Activated CD4-positive, alpha-beta T cell treated with anti-CD3 and anti-CD28 coated beads, Interleukin-2, amount 10 ng/mL, durations not matched to agents 7 days and 5 days (primary cell): ENCODE measurements at regions not wholly inside any gene's neighbourhood (a gene's known extent, or its start where the extent isn't known, plus 50 kb on each side); places are given as distances from the start of the nearest gene placed in this dataset.

ENCODE experiments used
- CTCF ChIA-PET: fragments of 350-600 bp; sonication (Branson Sonifier 250); formaldehyde crosslinking; loops from one replicate; lab custom pipeline; 2021; ENCODE audit warnings: antibody characterized with exemption; lab: Charles Lee
- POLR2A ChIA-PET: fragments of 350-600 bp; sonication (Branson Sonifier 250); formaldehyde crosslinking; loops from one replicate; lab custom pipeline; 2021; ENCODE audit warnings: antibody characterized with exemption; lab: Charles Lee
- DNase-seq: peaks from one replicate; pipeline ENCODE4 v3.0.0-alpha.2; 2020
- H3K27ac Mint-ChIP-seq: one replicate; pipeline ENCODE4 v1.8.0; 2021; ENCODE audit warnings: mild to moderate bottlenecking, moderate library complexity, mixed read lengths
- H3K27me3 Mint-ChIP-seq: one replicate; pipeline ENCODE4 v1.8.0; 2021; ENCODE audit warnings: mixed read lengths
- H3K36me3 Mint-ChIP-seq: one replicate; pipeline ENCODE4 v1.8.0; 2021; ENCODE audit warnings: low read depth, mixed read lengths
- H3K4me1 Mint-ChIP-seq: one replicate; pipeline ENCODE4 v1.8.0; 2021; ENCODE audit warnings: mixed read lengths
- H3K4me3 Mint-ChIP-seq: one replicate; pipeline ENCODE4 v1.8.0; 2021; ENCODE audit warnings: mild to moderate bottlenecking, moderate library complexity, mixed read lengths
- H3K9me3 Mint-ChIP-seq: one replicate; pipeline ENCODE4 v1.8.0; 2021; ENCODE audit warnings: mixed read lengths

DNA sequence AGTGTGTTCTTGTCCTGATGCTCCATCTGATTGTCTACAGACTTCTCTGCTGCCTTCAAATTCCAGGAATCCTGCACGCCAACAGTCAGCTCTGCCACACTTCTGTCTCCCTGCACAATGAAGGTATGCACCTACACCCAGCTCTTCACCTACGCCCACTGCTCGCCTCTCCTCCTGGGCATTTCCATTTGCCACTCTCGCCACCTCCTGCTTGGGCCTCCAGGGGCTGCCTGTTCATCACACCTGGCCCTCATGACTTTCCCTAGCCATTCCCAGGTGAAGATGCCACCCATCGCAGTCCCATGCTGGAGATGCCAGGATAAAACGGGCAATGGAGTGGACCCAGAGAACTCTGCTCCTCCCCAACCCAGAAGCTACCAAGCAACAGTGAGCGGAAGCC lies 96.5 kb upstream of the ATP1A1 start:
- DNase-seq: no peak
- ChIA-PET POLR2A (no interaction called here), CTCF (no interaction called here)
- no peak overlapping the region for H3K27ac Mint-ChIP-seq
- H3K36me3 Mint-ChIP-seq: no peaks in the 10 kb centered on the region
- H3K27me3 Mint-ChIP-seq: no peaks in the 10 kb centered on the region
- no peaks in the 10 kb centered on the region for H3K4me1 Mint-ChIP-seq
- no peaks in the 10 kb centered on the region for H3K9me3 Mint-ChIP-seq
- H3K4me3 Mint-ChIP-seq: no peak overlapping the region

DNA sequence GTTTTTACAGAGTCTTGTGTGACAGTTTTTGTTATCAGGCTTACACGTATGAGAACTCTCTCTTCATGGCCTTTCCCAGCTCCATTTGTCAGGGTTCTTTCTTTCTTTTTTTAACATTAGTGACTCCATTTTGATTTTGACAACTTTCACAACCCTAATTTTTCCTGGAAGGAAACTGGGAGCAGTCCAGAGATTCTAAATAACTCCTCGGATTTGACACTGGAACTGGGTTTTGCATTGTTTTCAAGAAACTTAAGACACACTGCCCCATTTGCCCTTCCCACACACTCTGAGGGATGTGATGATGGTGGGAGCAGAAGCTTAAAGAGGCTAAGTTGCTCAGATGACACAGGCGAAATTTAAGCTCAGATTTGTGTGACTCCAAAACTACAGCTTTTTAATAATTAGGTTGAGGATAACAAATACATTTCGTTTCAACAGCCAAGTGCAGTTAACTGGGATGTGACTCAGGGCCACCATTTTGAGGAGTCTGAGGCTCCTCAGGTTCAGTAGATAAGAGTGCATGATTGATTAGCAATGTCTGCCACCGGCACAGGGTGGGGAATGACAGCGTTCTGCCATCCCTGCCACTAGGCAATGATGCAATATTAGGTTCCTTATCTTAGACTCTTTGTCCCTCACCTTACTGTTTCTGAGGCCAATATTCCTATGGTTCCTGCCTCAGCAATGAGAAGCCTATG lies 95.1 kb upstream of the ATP1A1 start:
- no peak overlapping the region for H3K27ac Mint-ChIP-seq
- no peak for DNase-seq
- no peak overlapping the region for H3K4me3 Mint-ChIP-seq
- ChIA-PET POLR2A (no interaction called here), CTCF (interaction anchor here (1.6 kb wide), 1 partner anchor 15 kb away, joined by 4 read pairs; no protein-coding TSS in a partner anchor)
- H3K27me3 Mint-ChIP-seq: peaks cover 4% of the 10 kb centered on the region
- peaks cover 2% of the 10 kb centered on the region for H3K36me3 Mint-ChIP-seq
- no peaks in the 10 kb centered on the region for H3K4me1 Mint-ChIP-seq
- H3K9me3 Mint-ChIP-seq: peaks cover 2% of the 10 kb centered on the region

- peaks cover 2% of the 10 kb centered on the region for H3K9me3 Mint-ChIP-seq
These were observed 94.5 kb upstream of the ATP1A1 start for GRCh38 chr1:116278541-116278866.

DNA sequence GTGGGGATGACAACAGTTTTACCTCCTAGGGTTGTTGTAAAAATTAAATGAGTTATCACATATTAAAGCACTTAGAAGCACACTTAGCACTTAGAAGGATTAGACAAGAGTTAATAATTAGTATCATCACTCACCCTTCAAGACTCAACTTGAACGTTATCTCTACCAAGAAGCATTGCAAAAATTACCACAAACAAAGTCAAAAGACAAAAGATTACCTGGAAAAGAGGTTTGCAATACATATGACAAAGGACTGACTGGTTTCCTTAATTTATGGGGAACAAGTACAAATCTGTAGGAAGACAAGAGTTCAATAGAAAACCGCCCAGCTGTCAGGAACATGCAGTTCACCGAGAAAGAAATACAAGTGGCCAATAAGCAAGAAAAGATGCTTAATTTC lies 93.3 kb upstream of the ATP1A1 start:
- Mint-ChIP-seq H3K4me1 (no peaks in the 10 kb centered on the region), H3K27me3 (peaks cover 4% of the 10 kb centered on the region), H3K27ac (no peak overlapping the region), H3K4me3 (no peak overlapping the region), H3K9me3 (peaks cover 2% of the 10 kb centered on the region), H3K36me3 (peaks cover 2% of the 10 kb centered on the region)
- ChIA-PET CTCF (interaction anchor here (1.6 kb wide), 1 partner anchor 17 kb away, joined by 4 read pairs; no protein-coding TSS in a partner anchor), POLR2A (no interaction called here)
- DNase-seq: no peak

More at GRCh38 chr1:116278541-116278866, 94.5 kb upstream of the ATP1A1 start:
- H3K4me3 Mint-ChIP-seq: no peak overlapping the region
- no peak overlapping the region for H3K27ac Mint-ChIP-seq
- DNase-seq: no peak
- H3K36me3 Mint-ChIP-seq: peaks cover 2% of the 10 kb centered on the region
- POLR2A ChIA-PET: no interaction called here
- no peaks in the 10 kb centered on the region for H3K4me1 Mint-ChIP-seq
- CTCF ChIA-PET: interaction anchor here (1.6 kb wide), 1 partner anchor 16 kb away, joined by 4 read pairs; no protein-coding TSS in a partner anchor
- H3K27me3 Mint-ChIP-seq: peaks cover 4% of the 10 kb centered on the region

GRCh38 chr1:116284819-116285390 lies 88.1 kb upstream of the ATP1A1 start:
- peaks cover 2% of the 10 kb centered on the region for H3K9me3 Mint-ChIP-seq
- CTCF ChIA-PET: no interaction called here
- H3K27ac Mint-ChIP-seq: no peak overlapping the region
- POLR2A ChIA-PET: no interaction called here
- peaks cover 2% of the 10 kb centered on the region for H3K36me3 Mint-ChIP-seq
- H3K27me3 Mint-ChIP-seq: peaks cover 7% of the 10 kb centered on the region
- H3K4me3 Mint-ChIP-seq: no peak overlapping the region
- H3K4me1 Mint-ChIP-seq: no peaks in the 10 kb centered on the region
- no peak for DNase-seq

GRCh38 chr1:116286541-116286971 lies 86.5 kb upstream of the ATP1A1 start:
- DNase-seq: no peak
- ChIA-PET CTCF (no interaction called here), POLR2A (no interaction called here)
- peaks cover 2% of the 10 kb centered on the region for H3K36me3 Mint-ChIP-seq
- H3K9me3 Mint-ChIP-seq: peaks cover 2% of the 10 kb centered on the region
- H3K27ac Mint-ChIP-seq: no peak overlapping the region
- H3K4me3 Mint-ChIP-seq: no peak overlapping the region
- H3K27me3 Mint-ChIP-seq: peaks cover 7% of the 10 kb centered on the region
- H3K4me1 Mint-ChIP-seq: no peaks in the 10 kb centered on the region

GRCh38 chr1:116287341-116288200 lies 85.5 kb upstream of the ATP1A1 start:
- Mint-ChIP-seq H3K27ac (no peak overlapping the region), H3K36me3 (peaks cover 2% of the 10 kb centered on the region), H3K27me3 (peaks cover 6% of the 10 kb centered on the region), H3K9me3 (peaks cover 2% of the 10 kb centered on the region), H3K4me3 (no peak overlapping the region), H3K4me1 (no peaks in the 10 kb centered on the region)
- POLR2A ChIA-PET: no interaction called here
- no peak for DNase-seq
- CTCF ChIA-PET: interaction anchor here (0.5 kb wide), 1 partner anchor 39 kb away, joined by 4 read pairs; no protein-coding TSS in a partner anchor

GRCh38 chr1:116288201-116288598 lies 84.8 kb upstream of the ATP1A1 start:
- CTCF ChIA-PET: interaction anchor here (0.5 kb wide), 1 partner anchor 38 kb away, joined by 4 read pairs; no protein-coding TSS in a partner anchor
- no peaks in the 10 kb centered on the region for H3K4me1 Mint-ChIP-seq

GRCh38 chr1:116289193-116289592 lies 83.9 kb upstream of the ATP1A1 start:
- Mint-ChIP-seq H3K4me3 (no peak overlapping the region), H3K36me3 (no peaks in the 10 kb centered on the region), H3K27me3 (peaks cover 3% of the 10 kb centered on the region), H3K9me3 (no peaks in the 10 kb centered on the region), H3K27ac (no peak overlapping the region), H3K4me1 (no peaks in the 10 kb centered on the region)
- DNase-seq: no peak
- ChIA-PET CTCF (interaction anchor here (0.6 to 1.0 kb wide), 3 partner anchors 31 to 1822 kb away, joined by 3 to 4 read pairs (median 3); no protein-coding TSS in a partner anchor), POLR2A (no interaction called here)

More at GRCh38 chr1:116288201-116288598, 84.8 kb upstream of the ATP1A1 start:
- H3K4me3 Mint-ChIP-seq: no peak overlapping the region
- no peaks in the 10 kb centered on the region for H3K9me3 Mint-ChIP-seq
- POLR2A ChIA-PET: no interaction called here
- H3K27ac Mint-ChIP-seq: no peak overlapping the region
- H3K36me3 Mint-ChIP-seq: no peaks in the 10 kb centered on the region
- H3K27me3 Mint-ChIP-seq: peaks cover 3% of the 10 kb centered on the region
- DNase-seq: no peak

DNA sequence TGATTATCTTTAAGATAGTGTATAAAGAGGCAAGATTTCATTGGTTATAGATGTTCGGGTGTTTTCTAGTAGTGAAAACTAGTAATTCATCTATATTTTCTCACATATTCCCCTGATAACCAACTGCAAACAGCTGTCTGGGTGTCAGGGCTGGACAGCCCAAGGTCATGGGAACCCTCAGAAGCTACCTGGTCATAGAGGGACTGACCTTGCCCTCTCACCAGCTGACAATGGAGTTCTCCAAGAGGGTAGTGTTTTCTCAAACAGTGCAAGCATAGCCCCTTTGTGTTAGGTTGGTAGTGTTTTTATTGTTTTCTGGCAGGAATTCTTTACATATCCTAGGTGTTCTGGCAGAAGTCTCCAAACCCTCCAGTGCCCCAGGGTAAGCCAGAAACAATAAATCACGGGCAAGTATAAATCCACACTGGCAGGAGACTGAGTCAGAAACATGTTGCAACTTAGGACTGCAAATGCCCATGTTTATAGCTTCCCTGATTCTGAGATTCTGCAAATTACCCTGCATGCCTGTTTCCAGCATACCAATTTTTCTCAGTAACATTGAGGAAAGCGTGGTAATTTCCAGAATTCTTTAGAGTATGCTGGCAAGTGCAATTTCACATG lies 82.8 kb upstream of the ATP1A1 start:
- Mint-ChIP-seq H3K4me1 (no peaks in the 10 kb centered on the region), H3K27ac (no peak overlapping the region), H3K36me3 (no peaks in the 10 kb centered on the region), H3K4me3 (no peak overlapping the region), H3K9me3 (no peaks in the 10 kb centered on the region), H3K27me3 (peaks cover 3% of the 10 kb centered on the region)
- ChIA-PET POLR2A (no interaction called here), CTCF (interaction anchor here (0.6 to 1.0 kb wide), 3 partner anchors 30 to 1821 kb away, joined by 3 to 4 read pairs (median 3); no protein-coding TSS in a partner anchor)
- DNase-seq: no peak

GRCh38 chr1:116291024-116291423 lies 82.0 kb upstream of the ATP1A1 start:
- DNase-seq: no peak
- Mint-ChIP-seq H3K4me1 (no peaks in the 10 kb centered on the region), H3K4me3 (no peak overlapping the region), H3K36me3 (no peaks in the 10 kb centered on the region), H3K27me3 (peaks cover 3% of the 10 kb centered on the region), H3K27ac (no peak overlapping the region), H3K9me3 (no peaks in the 10 kb centered on the region)
- CTCF ChIA-PET: no interaction called here
- POLR2A ChIA-PET: no interaction called here

DNA sequence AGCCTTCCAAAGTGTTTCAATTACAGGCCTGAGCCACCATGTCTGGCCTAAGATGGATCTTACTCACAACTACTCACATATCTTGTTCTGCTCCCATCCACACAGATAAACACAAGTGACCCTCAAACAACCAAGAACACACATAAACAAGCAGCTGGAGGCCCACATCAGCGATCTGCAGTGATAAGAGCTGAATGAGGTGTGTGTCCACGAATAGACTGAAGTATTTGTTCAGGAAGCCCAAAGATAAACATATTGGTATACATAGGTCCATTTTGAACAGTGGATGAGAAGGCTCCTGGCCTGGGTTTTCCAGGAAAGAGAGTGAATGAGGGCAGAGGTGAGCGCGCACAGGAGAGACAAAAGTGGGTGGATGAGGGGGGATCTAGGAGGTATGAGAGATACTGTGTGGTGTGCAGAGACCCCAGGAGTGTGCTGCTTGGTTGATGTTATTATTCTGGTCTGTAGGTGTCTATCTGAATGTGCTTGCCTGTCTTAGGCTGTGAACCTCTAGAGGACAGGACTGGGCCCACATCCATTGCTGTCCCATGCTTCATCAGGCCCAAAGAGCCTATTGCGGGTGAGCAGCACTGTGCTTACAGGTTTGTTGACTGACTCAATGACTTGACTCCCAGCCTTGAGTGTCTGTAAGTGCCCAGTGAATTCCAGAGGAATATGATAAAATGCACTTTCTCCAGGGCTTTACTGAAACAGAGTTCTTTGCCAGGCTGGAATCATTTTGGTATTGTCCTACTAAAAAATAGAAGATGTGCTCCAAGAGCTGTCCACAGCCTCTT lies 79.9 kb upstream of the ATP1A1 start:
- H3K36me3 Mint-ChIP-seq: no peaks in the 10 kb centered on the region
- ChIA-PET CTCF (no interaction called here), POLR2A (no interaction called here)
- H3K27me3 Mint-ChIP-seq: no peaks in the 10 kb centered on the region
- no peak overlapping the region for H3K27ac Mint-ChIP-seq
- H3K4me3 Mint-ChIP-seq: no peak overlapping the region
- DNase-seq: no peak
- H3K4me1 Mint-ChIP-seq: no peaks in the 10 kb centered on the region
- no peaks in the 10 kb centered on the region for H3K9me3 Mint-ChIP-seq
